NB4 (cell line): ENCODE measurements at regions not wholly inside any gene's neighbourhood (a gene's known extent, or its start where the extent isn't known, plus 50 kb on each side); places are given as distances from the start of the nearest gene placed in this dataset.

Experiments used
- DNase-seq: peaks from one replicate; pipeline ENCODE4 v3.0.0; 2010; ENCODE audit warnings: low read depth
- H3K4me3 ChIP-seq: one replicate; pipeline ENCODE4 v1.5.1; 2011; ENCODE audit warnings: mild to moderate bottlenecking, low read depth, low read length, moderate library complexity
- MYC ChIP-seq: IDR thresholded peaks from 2 replicates; pipeline ENCODE4 v1.6.1; 2011; ENCODE audit warnings: low read depth, low read length
- POLR2A ChIP-seq: IDR thresholded peaks from 2 replicates; pipeline ENCODE4 v1.6.1; 2011; ENCODE audit warnings: mild to moderate bottlenecking; ENCODE audit not compliant: insufficient read length; ENCODE audit errors: extremely low read depth
- TF ChIP-seq, protein P1 (sequence below): IDR thresholded peaks from one replicate; pipeline ENCODE4 v1.5.1; 2012; ENCODE audit warnings: low read depth, low read length
- TF ChIP-seq, protein P2 (sequence below): IDR thresholded peaks from 2 replicates; pipeline ENCODE4 v1.6.1; 2011; ENCODE audit warnings: low read depth, low read length

DNA sequence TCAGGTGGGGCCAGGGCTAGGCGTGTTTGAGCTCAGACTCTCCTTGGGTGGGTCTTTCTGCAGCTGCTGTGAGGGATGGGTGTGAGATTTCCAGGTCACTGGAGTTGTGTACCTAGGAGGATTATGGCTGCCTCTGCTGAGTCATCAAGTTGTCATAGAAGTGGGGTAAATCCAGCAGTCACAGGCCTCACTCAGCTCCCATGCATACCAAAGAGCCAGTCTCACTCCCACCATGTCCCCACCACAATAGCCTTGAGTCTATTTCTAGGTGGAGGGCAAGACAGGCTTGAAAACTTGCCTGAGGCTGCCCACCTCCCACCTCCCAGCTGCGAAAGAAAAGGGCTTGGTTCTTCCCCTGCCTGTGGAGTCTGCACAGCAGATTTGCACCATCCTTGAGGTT lies 194.0 kb upstream of the PCDH17 start:
- no peak for DNase-seq
- no peak overlapping the region for H3K4me3 ChIP-seq
- TF ChIP-seq POLR2A (no peak), MYC (no peak)
- TF ChIP-seq, protein P1, sequence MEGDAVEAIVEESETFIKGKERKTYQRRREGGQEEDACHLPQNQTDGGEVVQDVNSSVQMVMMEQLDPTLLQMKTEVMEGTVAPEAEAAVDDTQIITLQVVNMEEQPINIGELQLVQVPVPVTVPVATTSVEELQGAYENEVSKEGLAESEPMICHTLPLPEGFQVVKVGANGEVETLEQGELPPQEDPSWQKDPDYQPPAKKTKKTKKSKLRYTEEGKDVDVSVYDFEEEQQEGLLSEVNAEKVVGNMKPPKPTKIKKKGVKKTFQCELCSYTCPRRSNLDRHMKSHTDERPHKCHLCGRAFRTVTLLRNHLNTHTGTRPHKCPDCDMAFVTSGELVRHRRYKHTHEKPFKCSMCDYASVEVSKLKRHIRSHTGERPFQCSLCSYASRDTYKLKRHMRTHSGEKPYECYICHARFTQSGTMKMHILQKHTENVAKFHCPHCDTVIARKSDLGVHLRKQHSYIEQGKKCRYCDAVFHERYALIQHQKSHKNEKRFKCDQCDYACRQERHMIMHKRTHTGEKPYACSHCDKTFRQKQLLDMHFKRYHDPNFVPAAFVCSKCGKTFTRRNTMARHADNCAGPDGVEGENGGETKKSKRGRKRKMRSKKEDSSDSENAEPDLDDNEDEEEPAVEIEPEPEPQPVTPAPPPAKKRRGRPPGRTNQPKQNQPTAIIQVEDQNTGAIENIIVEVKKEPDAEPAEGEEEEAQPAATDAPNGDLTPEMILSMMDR = no peak
- TF ChIP-seq, protein P2, sequence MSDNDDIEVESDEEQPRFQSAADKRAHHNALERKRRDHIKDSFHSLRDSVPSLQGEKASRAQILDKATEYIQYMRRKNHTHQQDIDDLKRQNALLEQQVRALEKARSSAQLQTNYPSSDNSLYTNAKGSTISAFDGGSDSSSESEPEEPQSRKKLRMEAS = no peak

DNA sequence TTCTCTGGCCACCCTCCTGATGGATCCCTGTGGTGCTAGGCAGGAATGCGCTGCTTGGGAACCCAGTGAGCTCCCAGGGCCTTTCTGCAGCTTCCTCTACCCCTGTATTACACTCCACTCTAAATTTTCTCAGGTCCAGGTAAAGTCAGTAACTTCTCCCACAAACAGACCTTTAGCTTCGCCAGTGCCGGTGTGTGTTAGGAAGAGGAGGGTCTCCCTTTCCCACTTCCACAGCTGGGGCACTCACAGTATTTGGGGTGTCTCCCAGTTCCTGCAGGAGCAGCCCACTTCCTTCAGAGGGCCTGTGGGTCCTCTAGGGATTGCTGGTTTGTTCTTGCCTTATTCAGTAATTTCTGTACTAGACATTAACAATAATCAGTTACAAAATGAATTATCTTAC lies 193.5 kb upstream of the PCDH17 start:
- no peak for DNase-seq
- no peak overlapping the region for H3K4me3 ChIP-seq
- TF ChIP-seq, protein P2 = no peak
- TF ChIP-seq MYC = no peak
- TF ChIP-seq, protein P1 = no peak
- TF ChIP-seq POLR2A = no peak

DNA sequence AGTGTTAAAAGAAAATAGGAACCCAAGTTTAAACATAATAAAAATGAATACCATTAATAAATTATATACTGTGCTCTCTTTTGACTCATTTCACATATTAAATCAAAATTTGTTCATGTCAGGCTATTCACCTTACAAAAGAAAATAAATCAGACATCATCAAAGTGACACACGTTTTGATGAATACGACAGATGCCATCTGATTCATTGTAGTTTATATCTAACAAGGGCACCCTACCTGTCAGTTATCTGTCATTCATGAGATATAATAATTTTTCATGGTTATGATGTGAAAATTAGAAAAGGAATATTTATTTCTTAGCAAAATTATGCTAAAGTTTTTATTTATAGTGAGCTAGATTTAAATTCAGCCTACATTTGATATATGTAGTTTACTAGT lies 188.1 kb upstream of the PCDH17 start:
- DNase-seq = no peak
- TF ChIP-seq, protein P2 = no peak
- TF ChIP-seq, protein P1 = no peak
- no peak for TF ChIP-seq MYC
- no peak for TF ChIP-seq POLR2A
- H3K4me3 ChIP-seq = no peak overlapping the region

DNA sequence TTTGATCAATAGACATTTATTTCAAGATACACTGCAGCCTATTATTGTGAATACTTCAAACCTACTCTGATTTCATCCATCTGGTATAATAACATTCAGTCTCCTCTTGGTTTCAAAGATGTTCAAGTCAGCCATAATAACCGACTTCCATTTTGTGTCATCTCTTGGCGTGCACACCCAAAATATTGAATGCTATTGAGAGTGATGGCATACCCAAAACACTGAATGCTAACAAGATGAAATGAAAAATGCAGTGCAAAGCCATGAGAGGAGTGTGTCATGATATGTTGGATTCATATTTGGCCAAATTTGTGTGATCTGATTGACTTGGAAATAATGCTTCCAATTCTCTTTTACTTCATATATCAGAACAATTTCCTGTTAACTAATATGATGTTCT lies 181.2 kb upstream of the PCDH17 start:
- DNase-seq = no peak
- H3K4me3 ChIP-seq = no peak overlapping the region
- TF ChIP-seq MYC = no peak
- TF ChIP-seq, protein P1 = no peak
- TF ChIP-seq, protein P2 = no peak
- no peak for TF ChIP-seq POLR2A

DNA sequence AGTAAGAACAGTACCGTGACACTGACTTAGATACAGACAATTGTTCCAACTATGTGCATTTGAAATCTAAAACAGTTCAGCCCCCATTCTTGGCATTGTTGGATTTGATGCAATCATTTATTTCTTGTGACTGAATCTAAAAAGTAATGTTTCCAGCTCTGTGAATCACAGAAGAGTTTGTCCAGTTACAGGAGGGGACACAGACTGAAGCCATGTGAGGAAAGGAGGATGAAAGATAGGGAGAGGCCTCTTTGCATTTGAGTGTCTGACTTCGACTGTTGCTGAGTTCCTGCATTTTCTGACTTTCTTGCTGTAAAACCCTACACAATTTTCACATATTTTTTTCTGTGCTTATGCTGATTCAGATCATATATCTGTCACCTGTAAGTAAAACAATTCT lies 179.3 kb upstream of the PCDH17 start:
- TF ChIP-seq POLR2A = no peak
- TF ChIP-seq, protein P2 = no peak
- TF ChIP-seq MYC = no peak
- no peak for DNase-seq
- no peak overlapping the region for H3K4me3 ChIP-seq

DNA sequence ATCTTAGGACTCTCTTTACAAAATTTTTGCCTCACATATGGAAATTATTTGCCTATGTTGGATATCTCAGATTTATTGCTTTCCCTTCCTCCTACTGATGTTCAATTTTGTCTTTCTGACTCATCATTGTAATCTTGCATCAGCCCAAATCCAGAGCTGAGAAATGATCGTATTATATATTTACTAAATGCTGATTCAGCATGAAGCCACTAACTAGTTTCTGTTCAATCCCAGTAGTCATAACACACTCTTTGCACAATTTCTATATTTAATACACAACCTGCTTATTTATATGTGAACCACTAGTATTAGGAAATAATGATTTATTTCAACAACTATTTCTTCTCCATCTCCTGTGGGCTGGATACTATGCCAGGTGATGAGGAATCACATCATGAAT lies 161.1 kb upstream of the PCDH17 start:
- no peak overlapping the region for H3K4me3 ChIP-seq
- TF ChIP-seq, protein P2 = no peak
- DNase-seq = no peak

DNA sequence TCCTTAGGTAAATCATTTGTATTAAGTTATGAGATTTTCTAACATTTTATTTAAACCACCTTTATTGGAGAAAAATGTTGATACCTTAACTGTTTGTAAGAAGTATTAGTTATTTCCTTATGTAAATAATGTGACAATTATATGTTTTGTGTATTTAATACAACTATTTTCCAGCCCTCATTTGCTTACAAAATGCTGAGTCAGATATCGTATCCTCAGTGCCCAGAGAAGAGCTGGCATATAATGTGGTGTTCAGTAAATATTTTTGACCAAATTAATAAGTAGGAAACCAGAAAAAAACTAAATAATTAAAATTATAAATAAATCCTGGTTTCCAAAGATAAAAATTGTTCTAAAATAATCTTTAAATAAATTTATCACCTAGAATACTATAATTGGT lies 140.2 kb upstream of the PCDH17 start:
- TF ChIP-seq, protein P2 = no peak
- TF ChIP-seq POLR2A (no peak), MYC (no peak)
- TF ChIP-seq, protein P1 = no peak
- H3K4me3 ChIP-seq = no peak overlapping the region
- DNase-seq = no peak
